ENCODE measurements at regions not wholly inside any gene's neighbourhood (a gene's known extent, or its start where the extent isn't known, plus 50 kb on each side); places are given as distances from the start of the nearest gene placed in this dataset.

DNA sequence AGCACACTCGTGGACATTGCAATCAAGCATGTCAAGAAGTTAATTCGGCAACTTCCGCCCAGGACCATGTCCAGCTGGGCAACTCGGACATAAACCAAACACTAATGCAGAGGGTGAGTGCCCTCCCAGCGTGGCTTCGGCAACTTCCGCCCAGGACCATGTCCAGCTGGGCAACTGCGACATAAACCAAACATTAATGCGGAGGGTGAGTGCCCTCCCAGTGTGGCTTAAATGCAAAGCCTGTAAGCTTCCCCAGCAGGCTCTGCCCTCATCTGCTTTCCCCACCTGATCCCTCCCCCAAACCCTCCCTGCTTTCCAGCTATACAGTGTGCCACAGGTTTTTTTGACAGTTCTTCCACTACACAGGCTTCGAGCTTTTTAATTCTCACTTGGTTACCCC is 143.4 kb downstream of the PXDC1 start:
- Histone ChIP-seq H3K36me3 (ENCODE audit: insufficient read depth, low read length) (no peaks in the 10 kb centered on the region), H4K20me1 (ENCODE audit: insufficient read depth, low read length, poor library complexity, severe bottlenecking) (no peaks in the 10 kb centered on the region), H2AFZ (ENCODE audit: low read length) (no peak overlapping the region), H3F3A (ENCODE audit: low read depth) (no peaks in the 10 kb centered on the region), H3K9ac (ENCODE audit: low read depth, low read length, poor library complexity, severe bottlenecking) (no peak overlapping the region), H3K9me3 (ENCODE audit: insufficient read depth, low read depth, low read length) (no peaks in the 10 kb centered on the region), H3K4me2 (ENCODE audit: low read depth, low read length, poor library complexity, severe bottlenecking) (no peak overlapping the region), H3K9me2 (replicated peaks; ENCODE audit: low read depth, low read length) (no peaks in the 10 kb centered on the region), H3K27me3 (ENCODE audit: insufficient read depth, low read length, poor library complexity, severe bottlenecking) (no peaks in the 10 kb centered on the region), H3K79me2 (ENCODE audit: insufficient read depth, low read length) (no peaks in the 10 kb centered on the region), H3K4me3 (ENCODE audit: low read length, poor library complexity, severe bottlenecking) (no peak overlapping the region), H3K4me1 (ENCODE audit: insufficient read depth, low read length, poor library complexity, severe bottlenecking) (peaks cover 10% of the 10 kb centered on the region)
- no peak for TF ChIP-seq EZH2phosphoT487 (IDR thresholded peaks at IDR 0.05; ENCODE audit: borderline replicate concordance)
- TF ChIP-seq, protein P1, sequence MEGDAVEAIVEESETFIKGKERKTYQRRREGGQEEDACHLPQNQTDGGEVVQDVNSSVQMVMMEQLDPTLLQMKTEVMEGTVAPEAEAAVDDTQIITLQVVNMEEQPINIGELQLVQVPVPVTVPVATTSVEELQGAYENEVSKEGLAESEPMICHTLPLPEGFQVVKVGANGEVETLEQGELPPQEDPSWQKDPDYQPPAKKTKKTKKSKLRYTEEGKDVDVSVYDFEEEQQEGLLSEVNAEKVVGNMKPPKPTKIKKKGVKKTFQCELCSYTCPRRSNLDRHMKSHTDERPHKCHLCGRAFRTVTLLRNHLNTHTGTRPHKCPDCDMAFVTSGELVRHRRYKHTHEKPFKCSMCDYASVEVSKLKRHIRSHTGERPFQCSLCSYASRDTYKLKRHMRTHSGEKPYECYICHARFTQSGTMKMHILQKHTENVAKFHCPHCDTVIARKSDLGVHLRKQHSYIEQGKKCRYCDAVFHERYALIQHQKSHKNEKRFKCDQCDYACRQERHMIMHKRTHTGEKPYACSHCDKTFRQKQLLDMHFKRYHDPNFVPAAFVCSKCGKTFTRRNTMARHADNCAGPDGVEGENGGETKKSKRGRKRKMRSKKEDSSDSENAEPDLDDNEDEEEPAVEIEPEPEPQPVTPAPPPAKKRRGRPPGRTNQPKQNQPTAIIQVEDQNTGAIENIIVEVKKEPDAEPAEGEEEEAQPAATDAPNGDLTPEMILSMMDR (conservative IDR thresholded peaks at IDR 0.05; ENCODE audit: low read length), result no peak

DNA sequence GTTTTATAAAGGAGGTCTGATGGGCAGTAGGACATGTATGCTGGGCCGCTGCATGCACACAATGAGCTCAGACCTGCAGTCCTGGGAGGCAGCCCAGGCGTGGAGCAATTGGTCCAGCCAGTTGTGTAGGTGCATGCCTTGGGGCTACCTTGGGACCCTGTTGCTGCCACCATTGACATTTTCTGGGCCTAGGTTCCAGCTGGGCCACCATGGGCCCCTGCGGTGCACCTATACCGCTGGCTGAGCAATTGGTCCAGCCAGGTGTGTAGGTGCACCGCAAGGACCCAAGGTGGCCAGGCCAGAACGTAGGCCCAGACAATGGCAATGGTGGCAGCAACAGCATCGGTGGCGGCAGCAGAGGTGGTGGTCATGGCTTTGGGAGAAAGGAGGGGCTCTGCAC is 143.9 kb downstream of the PXDC1 start:
- Histone ChIP-seq H3K79me2 (ENCODE audit: insufficient read depth, low read length) (no peaks in the 10 kb centered on the region), H3K9me2 (replicated peaks; ENCODE audit: low read depth, low read length) (no peaks in the 10 kb centered on the region), H3K4me1 (ENCODE audit: insufficient read depth, low read length, poor library complexity, severe bottlenecking) (peaks cover 11% of the 10 kb centered on the region), H3K36me3 (ENCODE audit: insufficient read depth, low read length) (no peaks in the 10 kb centered on the region; the same call in 1 of the 2 replicates), H3K9me3 (ENCODE audit: insufficient read depth, low read depth, low read length) (0 out of 2 replicates have a peak, but pooled peaks cover 2% of the 10 kb centered on the region), H3K9ac (ENCODE audit: low read depth, low read length, poor library complexity, severe bottlenecking) (no peak overlapping the region), H3K4me2 (ENCODE audit: low read depth, low read length, poor library complexity, severe bottlenecking) (no peak overlapping the region), H3K27me3 (ENCODE audit: insufficient read depth, low read length, poor library complexity, severe bottlenecking) (no peaks in the 10 kb centered on the region), H4K20me1 (ENCODE audit: insufficient read depth, low read length, poor library complexity, severe bottlenecking) (no peaks in the 10 kb centered on the region), H3F3A (ENCODE audit: low read depth) (no peaks in the 10 kb centered on the region), H2AFZ (ENCODE audit: low read length) (no peak overlapping the region), H3K4me3 (ENCODE audit: low read length, poor library complexity, severe bottlenecking) (no peak overlapping the region)
- no peak for TF ChIP-seq EZH2phosphoT487 (IDR thresholded peaks at IDR 0.05; ENCODE audit: borderline replicate concordance)
- TF ChIP-seq, protein P1 (conservative IDR thresholded peaks at IDR 0.05; ENCODE audit: low read length), result no peak

DNA sequence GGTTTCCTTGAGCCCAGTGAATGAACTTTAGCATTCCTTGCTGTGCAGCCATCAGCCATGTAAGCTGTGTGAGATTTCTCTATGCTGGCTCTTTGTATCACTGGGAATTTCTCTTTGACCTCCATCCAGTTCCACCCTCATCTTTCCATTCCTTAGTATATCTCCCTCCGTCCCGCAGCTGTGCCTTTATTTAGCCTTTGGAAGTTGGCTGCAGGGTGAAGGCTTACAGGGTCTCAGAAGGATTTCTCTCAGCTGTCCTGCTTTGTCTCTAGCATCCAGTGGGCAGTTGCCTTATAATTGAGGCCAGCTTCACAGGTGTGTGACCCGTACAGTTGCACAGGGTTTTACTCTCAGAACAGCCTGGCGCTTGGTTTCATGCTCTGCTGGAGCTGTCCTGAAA is 144.3 kb downstream of the PXDC1 start:
- Histone ChIP-seq H3K9me2 (replicated peaks; ENCODE audit: low read depth, low read length) (no peaks in the 10 kb centered on the region), H3K9me3 (ENCODE audit: insufficient read depth, low read depth, low read length) (peaks cover 6% of the 10 kb centered on the region; the same call in 1 of the 2 replicates), H3K36me3 (ENCODE audit: insufficient read depth, low read length) (no peaks in the 10 kb centered on the region; the same call in 1 of the 2 replicates), H3K4me2 (ENCODE audit: low read depth, low read length, poor library complexity, severe bottlenecking) (no peak overlapping the region), H3K27me3 (ENCODE audit: insufficient read depth, low read length, poor library complexity, severe bottlenecking) (no peaks in the 10 kb centered on the region), H3F3A (ENCODE audit: low read depth) (no peaks in the 10 kb centered on the region), H4K20me1 (ENCODE audit: insufficient read depth, low read length, poor library complexity, severe bottlenecking) (no peaks in the 10 kb centered on the region), H2AFZ (ENCODE audit: low read length) (no peak overlapping the region), H3K4me1 (ENCODE audit: insufficient read depth, low read length, poor library complexity, severe bottlenecking) (peaks cover 11% of the 10 kb centered on the region), H3K9ac (ENCODE audit: low read depth, low read length, poor library complexity, severe bottlenecking) (no peak overlapping the region), H3K79me2 (ENCODE audit: insufficient read depth, low read length) (no peaks in the 10 kb centered on the region), H3K4me3 (ENCODE audit: low read length, poor library complexity, severe bottlenecking) (no peak overlapping the region)
- TF ChIP-seq, protein P1 (conservative IDR thresholded peaks at IDR 0.05; ENCODE audit: low read length), result no peak
- no peak for TF ChIP-seq EZH2phosphoT487 (IDR thresholded peaks at IDR 0.05; ENCODE audit: borderline replicate concordance)
